ENCODE measurements at regions not wholly inside any gene's neighbourhood (a gene's known extent, or its start where the extent isn't known, plus 50 kb on each side); places are given as distances from the start of the nearest gene placed in this dataset.

DNA sequence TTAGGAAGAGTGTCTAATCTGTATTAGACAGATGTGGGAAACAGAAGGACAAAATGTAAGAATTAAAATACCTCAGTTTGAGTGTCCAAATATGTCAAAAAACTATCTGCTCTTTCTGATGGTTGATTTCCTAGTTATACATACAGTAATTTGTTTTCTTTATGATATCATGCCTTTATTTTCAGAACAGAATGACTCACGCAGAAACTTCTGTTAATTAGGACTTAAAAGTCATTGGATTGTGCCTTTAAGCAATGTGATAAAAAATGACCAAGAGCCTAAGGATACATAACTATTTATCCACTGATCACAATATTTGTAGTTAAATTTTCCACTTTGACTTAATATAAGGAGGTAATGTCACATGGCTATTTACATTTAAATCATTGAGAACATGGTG is 206.7 kb upstream of the PTPRZ1 start:
- H2AFZ ChIP-seq (ENCODE audit: control insufficient read depth, low read length): no peak overlapping the region
- H3K36me3 ChIP-seq (ENCODE audit: control insufficient read depth in 2 of 2, extremely low read depth in 1 of 2, insufficient read depth in 2 of 2, low read length in 2 of 2): no peaks in the 10 kb centered on the region
- H3K9me3 ChIP-seq (ENCODE audit: control insufficient read depth, low read depth, low read length): no peaks in the 10 kb centered on the region
- FAIRE-seq: no peak
- H3K9me1 ChIP-seq (ENCODE audit: control insufficient read depth, extremely low read depth, insufficient read depth, low read length): no peaks in the 10 kb centered on the region
- no peak for TF ChIP-seq EZH2 (IDR thresholded peaks at IDR 0.05; ENCODE audit: low read length)
- TF ChIP-seq, protein P1, sequence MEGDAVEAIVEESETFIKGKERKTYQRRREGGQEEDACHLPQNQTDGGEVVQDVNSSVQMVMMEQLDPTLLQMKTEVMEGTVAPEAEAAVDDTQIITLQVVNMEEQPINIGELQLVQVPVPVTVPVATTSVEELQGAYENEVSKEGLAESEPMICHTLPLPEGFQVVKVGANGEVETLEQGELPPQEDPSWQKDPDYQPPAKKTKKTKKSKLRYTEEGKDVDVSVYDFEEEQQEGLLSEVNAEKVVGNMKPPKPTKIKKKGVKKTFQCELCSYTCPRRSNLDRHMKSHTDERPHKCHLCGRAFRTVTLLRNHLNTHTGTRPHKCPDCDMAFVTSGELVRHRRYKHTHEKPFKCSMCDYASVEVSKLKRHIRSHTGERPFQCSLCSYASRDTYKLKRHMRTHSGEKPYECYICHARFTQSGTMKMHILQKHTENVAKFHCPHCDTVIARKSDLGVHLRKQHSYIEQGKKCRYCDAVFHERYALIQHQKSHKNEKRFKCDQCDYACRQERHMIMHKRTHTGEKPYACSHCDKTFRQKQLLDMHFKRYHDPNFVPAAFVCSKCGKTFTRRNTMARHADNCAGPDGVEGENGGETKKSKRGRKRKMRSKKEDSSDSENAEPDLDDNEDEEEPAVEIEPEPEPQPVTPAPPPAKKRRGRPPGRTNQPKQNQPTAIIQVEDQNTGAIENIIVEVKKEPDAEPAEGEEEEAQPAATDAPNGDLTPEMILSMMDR (optimal IDR thresholded peaks at IDR 0.05 in 1 of 3, IDR thresholded peaks at IDR 0.05 in 1 of 3, conservative IDR thresholded peaks at IDR 0.05 in 1 of 3; ENCODE audit: extremely low read depth in 1 of 3, insufficient read depth in 2 of 3, low read length in 3 of 3): no peak
- H3K79me2 ChIP-seq (ENCODE audit: control insufficient read depth, insufficient read depth, low read length): no peaks in the 10 kb centered on the region
- no peak overlapping the region for H3K4me2 ChIP-seq (ENCODE audit: control insufficient read depth, extremely low read depth, insufficient read depth, low read depth, low read length)
- H3K4me3 ChIP-seq (ENCODE audit: control insufficient read depth in 2 of 3, extremely low read depth in 1 of 3, insufficient read depth in 2 of 3, low read depth in 1 of 3, low read length in 3 of 3): no peak overlapping the region
- H3K4me1 ChIP-seq (ENCODE audit: control insufficient read depth, extremely low read depth, insufficient read depth, low read length): no peaks in the 10 kb centered on the region
- H3K27me3 ChIP-seq (ENCODE audit: control insufficient read depth, extremely low read depth, insufficient read depth, low read length): no peaks in the 10 kb centered on the region
- no peak overlapping the region for H3K9ac ChIP-seq (ENCODE audit: control insufficient read depth, extremely low read depth, insufficient read depth, low read length)
- H3K27ac ChIP-seq (ENCODE audit: control insufficient read depth, insufficient read depth, low read length): no peak overlapping the region
- no peak for DNase-seq (ENCODE audit: low read depth, low spot score)
- H4K20me1 ChIP-seq (ENCODE audit: control insufficient read depth, extremely low read depth, insufficient read depth, low read length): no peaks in the 10 kb centered on the region
- dilution Hi-C loops (cut with MboI; ENCODE audit: extremely low pct_ligation_motif_present, low sequenced_read_pairs): no loop called here

DNA sequence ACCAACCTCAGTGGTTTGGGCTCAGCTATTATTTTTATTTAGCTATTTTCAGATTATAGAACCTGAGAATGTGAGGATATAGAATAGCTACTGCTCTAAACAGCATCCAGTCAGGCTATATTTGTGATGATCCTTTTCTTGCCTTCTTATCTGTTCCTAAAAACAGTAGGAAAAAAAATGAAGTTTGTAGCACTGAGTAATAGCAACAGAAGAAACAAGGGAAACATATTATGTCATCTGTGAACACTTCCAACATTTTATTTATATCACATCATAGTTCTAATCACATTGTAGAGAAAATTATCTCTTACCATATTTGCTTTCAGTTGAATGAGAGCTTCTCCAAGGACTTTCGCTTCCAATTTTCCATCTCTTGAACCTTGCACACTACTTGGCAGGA is 229.6 kb upstream of the PTPRZ1 start:
- Histone ChIP-seq H3K9ac (ENCODE audit: control insufficient read depth, extremely low read depth, insufficient read depth, low read length) (no peak overlapping the region), H4K20me1 (ENCODE audit: control insufficient read depth, extremely low read depth, insufficient read depth, low read length) (no peaks in the 10 kb centered on the region), H3K36me3 (ENCODE audit: control insufficient read depth in 2 of 2, extremely low read depth in 1 of 2, insufficient read depth in 2 of 2, low read length in 2 of 2) (no peaks in the 10 kb centered on the region), H3K27me3 (ENCODE audit: control insufficient read depth, extremely low read depth, insufficient read depth, low read length) (no peaks in the 10 kb centered on the region), H3K27ac (ENCODE audit: control insufficient read depth, insufficient read depth, low read length) (no peak overlapping the region), H3K4me1 (ENCODE audit: control insufficient read depth, extremely low read depth, insufficient read depth, low read length) (no peaks in the 10 kb centered on the region), H3K79me2 (ENCODE audit: control insufficient read depth, insufficient read depth, low read length) (no peaks in the 10 kb centered on the region), H3K9me1 (ENCODE audit: control insufficient read depth, extremely low read depth, insufficient read depth, low read length) (no peaks in the 10 kb centered on the region), H2AFZ (ENCODE audit: control insufficient read depth, low read length) (no peak overlapping the region), H3K9me3 (ENCODE audit: control insufficient read depth, low read depth, low read length) (no peaks in the 10 kb centered on the region), H3K4me3 (ENCODE audit: control insufficient read depth in 2 of 3, extremely low read depth in 1 of 3, insufficient read depth in 2 of 3, low read depth in 1 of 3, low read length in 3 of 3) (no peak overlapping the region), H3K4me2 (ENCODE audit: control insufficient read depth, extremely low read depth, insufficient read depth, low read depth, low read length) (no peak overlapping the region)
- dilution Hi-C loops (cut with MboI; ENCODE audit: extremely low pct_ligation_motif_present, low sequenced_read_pairs): no loop called here
- TF ChIP-seq, protein P1 (optimal IDR thresholded peaks at IDR 0.05 in 1 of 3, IDR thresholded peaks at IDR 0.05 in 1 of 3, conservative IDR thresholded peaks at IDR 0.05 in 1 of 3; ENCODE audit: extremely low read depth in 1 of 3, insufficient read depth in 2 of 3, low read length in 3 of 3): no peak
- TF ChIP-seq EZH2 (IDR thresholded peaks at IDR 0.05; ENCODE audit: low read length): no peak
- FAIRE-seq (no peak), DNase-seq (ENCODE audit: low read depth, low spot score) (no peak)

Data from keratinocyte (primary cell).